Activated CD4-positive, alpha-beta T cell treated with anti-CD3 and anti-CD28 coated beads for 36 hours (primary cell): ENCODE measurements at regions not wholly inside any gene's neighbourhood (a gene's known extent, or its start where the extent isn't known, plus 50 kb on each side); places are given as distances from the start of the nearest gene placed in this dataset.
"Not testable (repeated sequence)": the region's sequence is repeated elsewhere in the genome, so short reads cannot be mapped to it uniquely, and the experiment has no call there.

Experiments used
- ATAC-seq: fragments of 200-7000 bp; cut with Tn5 transposase; one replicate; pipeline ENCODE4 v1.10.0; 2021; ENCODE audit warnings: mild to moderate bottlenecking, moderate library complexity
- CTCF ChIA-PET: fragments of 350-600 bp; sonication (Branson Sonifier 250); formaldehyde crosslinking; loops from one replicate; lab custom pipeline; 2021; ENCODE audit warnings: antibody characterized with exemption; lab: Charles Lee
- POLR2A ChIA-PET: fragments of 350-600 bp; sonication (Branson Sonifier 250); formaldehyde crosslinking; loops from one replicate; lab custom pipeline; 2021; ENCODE audit warnings: antibody characterized with exemption, inconsistent platforms; lab: Charles Lee
- DNase-seq: peaks from one replicate; pipeline ENCODE4 v3.0.0-alpha.2; 2020
- H3K27ac Mint-ChIP-seq: one replicate; pipeline ENCODE4 v1.8.0; 2021; ENCODE audit warnings: mixed read lengths
- H3K27me3 Mint-ChIP-seq: one replicate; pipeline ENCODE4 v1.8.0; 2021; ENCODE audit warnings: mixed read lengths
- H3K36me3 Mint-ChIP-seq: one replicate; pipeline ENCODE4 v1.8.0; 2021; ENCODE audit warnings: low read depth, mixed read lengths
- H3K4me1 Mint-ChIP-seq: one replicate; pipeline ENCODE4 v1.8.0; 2021; ENCODE audit warnings: mixed read lengths
- H3K4me3 Mint-ChIP-seq: one replicate; pipeline ENCODE4 v1.8.0; 2021; ENCODE audit warnings: mild to moderate bottlenecking, moderate library complexity, mixed read lengths
- H3K9me3 Mint-ChIP-seq: one replicate; pipeline ENCODE4 v1.8.0; 2021; ENCODE audit warnings: low read depth, mixed read lengths
- intact Hi-C, 2 experiments: fragments of 100-400 bp; cut with DNase I in 1 of 2; cut with micrococcal nuclease in 1 of 2; formaldehyde crosslinking; loops; one replicate each; pipeline versions ENCODE4 v1.14.2 to v1.15.1; 2022 to 2024; cut with DNase I, micrococcal nuclease

DNA sequence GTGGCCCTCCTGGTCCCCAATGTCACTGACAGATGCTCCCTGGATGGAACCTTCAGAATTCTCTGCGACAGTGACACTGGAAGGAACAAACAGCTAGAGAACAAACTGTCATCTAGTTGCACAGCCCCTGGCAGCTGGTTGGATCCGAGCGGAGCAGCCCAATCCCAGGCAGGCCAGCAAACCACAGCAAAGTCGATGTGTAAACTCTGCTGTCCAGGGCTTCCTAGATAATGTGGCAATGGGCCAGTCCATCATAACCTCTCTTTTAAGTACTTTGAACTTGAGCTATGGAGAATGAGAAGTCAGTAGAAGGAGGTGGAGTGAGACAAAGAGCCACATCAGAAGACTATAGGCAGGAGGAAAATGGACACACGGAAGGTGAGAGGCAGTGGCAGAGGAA, 323.0 kb downstream of the CBLN1 start:
- Mint-ChIP-seq H3K36me3 (no peaks in the 10 kb centered on the region), H3K4me3 (no peak overlapping the region), H3K27ac (no peak overlapping the region), H3K4me1 (no peaks in the 10 kb centered on the region), H3K9me3 (no peaks in the 10 kb centered on the region), H3K27me3 (no peaks in the 10 kb centered on the region)
- CTCF ChIA-PET, result no interaction called here
- no peak for ATAC-seq
- intact Hi-C loops, result no loop called here
- POLR2A ChIA-PET, result no interaction called here
- DNase-seq, result no peak

DNA sequence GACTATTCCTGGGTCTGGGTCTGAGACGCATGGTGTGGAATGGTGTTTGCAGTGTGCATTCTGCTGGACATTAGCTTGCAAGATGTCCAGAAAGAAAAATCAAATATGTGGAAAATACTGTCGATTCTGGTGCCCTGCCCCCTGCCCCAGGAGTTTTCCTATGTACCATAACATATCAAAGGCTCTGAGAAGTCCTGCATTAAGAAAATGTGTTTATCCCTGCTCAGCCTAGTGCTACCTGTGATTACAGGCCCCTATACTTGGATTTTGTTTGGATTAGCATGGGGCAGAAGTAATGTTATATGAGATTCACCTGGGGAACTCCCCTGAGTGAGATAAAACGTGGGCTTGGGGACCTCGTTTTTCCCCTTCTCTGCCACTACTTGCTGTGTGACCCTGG, 325.0 kb downstream of the CBLN1 start:
- Mint-ChIP-seq H3K27me3 (no peaks in the 10 kb centered on the region), H3K36me3 (no peaks in the 10 kb centered on the region), H3K4me3 (no peak overlapping the region), H3K4me1 (no peaks in the 10 kb centered on the region), H3K27ac (no peak overlapping the region), H3K9me3 (no peaks in the 10 kb centered on the region)
- POLR2A ChIA-PET, result no interaction called here
- CTCF ChIA-PET, result no interaction called here
- DNase-seq (no peak), ATAC-seq (no peak)
- intact Hi-C loops, result no loop called here

DNA sequence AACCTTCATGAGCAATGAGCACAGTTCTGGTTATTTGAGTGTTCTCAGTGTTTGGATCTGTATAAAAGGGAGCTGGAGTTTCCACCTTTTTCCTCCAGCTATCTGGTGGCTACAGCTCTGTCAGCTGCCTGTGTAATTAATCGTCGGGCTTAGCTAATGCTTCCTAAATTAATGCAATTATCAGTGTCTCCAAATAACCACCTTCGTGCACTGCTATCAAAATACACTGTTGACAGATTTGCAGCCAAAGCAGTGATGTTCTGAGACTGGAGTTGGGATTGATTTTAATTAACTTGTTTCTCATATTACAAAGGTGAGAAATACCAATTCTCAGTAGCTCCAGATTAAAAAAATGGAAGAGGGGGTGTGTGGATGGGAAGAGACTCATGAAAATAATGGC, 325.8 kb downstream of the CBLN1 start:
- H3K27ac Mint-ChIP-seq, result no peak overlapping the region
- H3K4me3 Mint-ChIP-seq, result no peak overlapping the region
- DNase-seq (no peak), ATAC-seq (no peak)
- no peaks in the 10 kb centered on the region for H3K4me1 Mint-ChIP-seq
- no peaks in the 10 kb centered on the region for H3K9me3 Mint-ChIP-seq
- H3K36me3 Mint-ChIP-seq, result no peaks in the 10 kb centered on the region
- no peaks in the 10 kb centered on the region for H3K27me3 Mint-ChIP-seq
- ChIA-PET POLR2A (no interaction called here), CTCF (interaction anchor here (1.0 kb wide), 1 partner anchor 9 kb away, joined by 4 read pairs; no protein-coding TSS in a partner anchor)
- intact Hi-C loops, result no loop called here

DNA sequence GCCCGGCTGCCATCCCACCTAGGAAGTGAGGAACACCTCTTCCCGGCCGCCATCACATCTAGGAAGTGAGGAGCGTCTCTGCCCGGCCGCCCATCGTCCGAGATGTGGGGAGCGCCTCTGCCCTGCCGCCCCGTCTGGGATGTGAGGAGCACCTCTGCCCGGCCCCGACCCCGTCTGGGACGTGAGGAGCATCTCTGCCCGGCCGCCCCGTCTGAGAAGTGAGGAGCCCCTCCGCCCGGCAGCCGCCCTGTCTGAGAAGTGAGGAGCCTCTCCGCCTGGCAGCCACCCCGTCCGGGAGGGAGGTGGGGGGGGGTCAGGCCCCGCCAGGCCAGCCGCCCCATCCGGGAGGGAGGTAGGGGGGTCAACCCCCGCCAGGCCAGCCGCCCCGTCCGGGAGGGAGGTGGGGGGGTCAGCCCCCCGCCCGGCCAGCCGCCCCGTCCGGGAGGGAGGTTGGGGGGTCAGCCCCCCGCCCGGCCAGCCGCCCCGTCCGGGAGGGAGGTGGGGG, 330.0 kb downstream of the CBLN1 start:
- DNase-seq, H3K27me3 Mint-ChIP-seq, H3K9me3 Mint-ChIP-seq, H3K27ac Mint-ChIP-seq, H3K4me1 Mint-ChIP-seq, H3K4me3 Mint-ChIP-seq, H3K36me3 Mint-ChIP-seq, CTCF ChIA-PET, POLR2A ChIA-PET, ATAC-seq, intact Hi-C loops: not testable (repeated sequence)

DNA sequence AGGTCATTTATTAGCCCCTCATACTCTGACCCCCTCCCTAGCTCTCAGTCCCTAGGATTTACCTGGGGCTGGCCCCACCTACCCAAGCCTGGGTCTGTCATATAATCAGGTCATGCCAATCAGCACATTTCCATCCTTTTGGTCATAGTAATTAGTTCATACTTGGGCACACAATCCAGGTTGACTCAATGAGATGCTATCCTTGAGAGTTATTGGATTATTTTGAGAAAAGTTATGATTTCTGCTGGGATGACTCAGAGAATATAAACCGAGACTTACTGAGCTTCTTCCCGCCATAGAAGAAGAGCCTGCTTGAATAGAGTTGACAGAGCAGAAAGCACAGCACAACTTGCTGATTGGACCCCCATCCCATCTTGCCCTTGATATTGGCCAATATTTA, 331.5 kb downstream of the CBLN1 start:
- ATAC-seq (no peak), DNase-seq (no peak)
- peaks cover 2% of the 10 kb centered on the region for H3K9me3 Mint-ChIP-seq
- H3K4me1 Mint-ChIP-seq, result no peaks in the 10 kb centered on the region
- H3K27ac Mint-ChIP-seq, result no peak overlapping the region
- no peaks in the 10 kb centered on the region for H3K36me3 Mint-ChIP-seq
- intact Hi-C loops, result no loop called here
- no peak overlapping the region for H3K4me3 Mint-ChIP-seq
- H3K27me3 Mint-ChIP-seq, result no peaks in the 10 kb centered on the region
- CTCF ChIA-PET, result no interaction called here
- POLR2A ChIA-PET, result no interaction called here

DNA sequence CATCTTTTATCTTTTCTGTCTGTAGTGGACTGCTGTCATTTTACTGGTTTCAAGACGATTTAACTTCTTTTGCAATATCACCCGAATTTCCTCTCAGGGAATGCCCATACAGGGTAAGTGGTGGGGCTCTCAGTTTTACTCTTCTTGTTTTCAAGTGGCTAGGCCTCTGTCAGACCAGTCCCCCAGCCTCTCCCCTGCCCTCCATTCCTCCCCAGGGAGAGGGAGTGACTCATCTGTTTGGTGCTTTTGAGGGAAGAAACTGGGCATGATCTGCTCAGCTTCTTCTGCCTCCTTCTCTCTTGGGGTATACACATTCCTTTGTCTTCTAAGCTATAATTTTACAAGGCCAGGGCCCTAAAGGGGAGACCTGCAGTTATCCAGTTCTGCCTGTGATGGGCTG, 332.0 kb downstream of the CBLN1 start:
- no peaks in the 10 kb centered on the region for H3K36me3 Mint-ChIP-seq
- no peak overlapping the region for H3K27ac Mint-ChIP-seq
- H3K4me1 Mint-ChIP-seq, result no peaks in the 10 kb centered on the region
- intact Hi-C loops, result no loop called here
- POLR2A ChIA-PET, result no interaction called here
- H3K27me3 Mint-ChIP-seq, result no peaks in the 10 kb centered on the region
- no peak for ATAC-seq
- CTCF ChIA-PET, result no interaction called here
- DNase-seq, result no peak
- H3K4me3 Mint-ChIP-seq, result no peak overlapping the region
- H3K9me3 Mint-ChIP-seq, result peaks cover 2% of the 10 kb centered on the region

DNA sequence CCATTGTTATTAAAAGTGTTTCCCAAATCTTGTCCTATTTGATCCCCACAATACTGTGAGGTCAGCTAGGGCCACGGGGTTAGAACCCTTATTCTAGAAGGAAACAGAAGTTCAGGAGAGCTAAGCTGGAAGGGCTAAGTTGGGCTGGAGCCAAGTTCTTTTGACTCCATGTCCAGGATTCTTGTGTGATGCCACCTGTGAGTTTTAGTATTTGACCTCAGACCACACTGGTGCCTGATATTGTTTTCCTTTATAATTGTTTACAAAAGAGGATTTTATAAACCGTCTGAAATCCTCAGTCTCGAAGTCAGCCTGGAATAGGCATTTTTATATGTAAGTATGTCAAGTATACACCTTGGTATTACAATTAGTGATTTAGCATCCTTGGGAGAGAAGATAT, 332.7 kb downstream of the CBLN1 start:
- Mint-ChIP-seq H3K27me3 (no peaks in the 10 kb centered on the region), H3K36me3 (no peaks in the 10 kb centered on the region), H3K27ac (no peak overlapping the region), H3K9me3 (peaks cover 2% of the 10 kb centered on the region), H3K4me3 (no peak overlapping the region), H3K4me1 (no peaks in the 10 kb centered on the region)
- intact Hi-C loops, result no loop called here
- ChIA-PET POLR2A (no interaction called here), CTCF (no interaction called here)
- DNase-seq (no peak), ATAC-seq (no peak)

DNA sequence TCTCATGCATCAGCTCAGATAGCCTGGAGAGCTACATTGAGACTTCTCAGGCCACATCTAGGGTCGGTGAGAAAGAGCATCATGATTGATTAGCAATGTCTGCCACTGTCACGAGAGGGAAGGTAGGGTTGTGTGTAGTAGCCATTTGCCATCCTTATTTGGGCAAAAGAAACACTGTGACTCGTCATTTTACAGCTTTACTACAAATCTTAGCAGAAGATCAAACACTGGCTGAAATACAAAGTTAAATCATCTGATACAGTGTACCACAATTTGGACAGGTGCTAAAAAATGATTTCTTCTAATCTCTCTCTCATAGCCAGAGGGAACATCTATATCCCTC, 334.3 kb downstream of the CBLN1 start:
- Mint-ChIP-seq H3K4me1 (no peaks in the 10 kb centered on the region), H3K27ac (no peak overlapping the region), H3K27me3 (no peaks in the 10 kb centered on the region), H3K4me3 (no peak overlapping the region), H3K36me3 (no peaks in the 10 kb centered on the region), H3K9me3 (peaks cover 2% of the 10 kb centered on the region)
- ATAC-seq, result no peak
- ChIA-PET POLR2A (interaction anchor here (0.6 kb wide), 1 partner anchor 352 kb away, joined by 3 read pairs; no protein-coding TSS in a partner anchor), CTCF (interaction anchor here (1.2 kb wide), 1 partner anchor 8 kb away, joined by 4 read pairs; no protein-coding TSS in a partner anchor)
- intact Hi-C loops, result no loop called here
- DNase-seq, result no peak

DNA sequence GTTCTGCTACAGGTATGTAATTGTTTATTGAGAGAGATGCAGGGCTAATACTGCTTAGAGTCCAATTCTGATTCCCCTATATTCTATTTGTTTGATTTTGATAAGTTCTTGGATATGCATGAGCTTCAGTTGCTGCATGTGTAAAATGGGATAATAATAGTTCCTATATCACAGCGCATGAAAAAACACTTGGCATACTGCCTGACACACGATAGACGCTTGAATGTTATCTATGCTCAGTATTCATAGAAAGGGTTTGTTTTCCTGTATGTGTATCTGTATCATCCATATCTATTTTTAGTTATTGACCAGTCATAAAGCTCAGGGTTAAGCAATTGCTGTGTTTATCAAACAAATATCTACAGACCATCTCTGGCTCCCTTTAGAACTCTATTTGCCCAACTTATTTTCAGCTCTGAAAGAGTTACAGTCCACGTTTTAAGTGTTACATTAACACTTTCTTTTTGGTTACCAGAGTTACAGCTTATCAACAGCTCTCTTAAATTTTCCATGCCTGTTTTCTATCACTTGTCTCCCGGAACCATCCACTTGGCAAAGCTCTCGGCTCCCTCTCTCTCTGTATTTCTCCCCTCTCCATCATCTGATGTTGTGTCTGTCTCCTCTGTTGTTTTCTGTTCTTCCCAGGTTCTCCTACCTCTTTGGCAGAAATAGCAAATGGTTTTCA, 334.8 kb downstream of the CBLN1 start:
- H3K27ac Mint-ChIP-seq, result no peak overlapping the region
- no peak for ATAC-seq
- H3K36me3 Mint-ChIP-seq, result no peaks in the 10 kb centered on the region
- ChIA-PET POLR2A (interaction anchor here (0.6 kb wide), 1 partner anchor 353 kb away, joined by 3 read pairs; no protein-coding TSS in a partner anchor), CTCF (interaction anchor here (1.2 kb wide), 1 partner anchor 8 kb away, joined by 4 read pairs; no protein-coding TSS in a partner anchor)
- no peak for DNase-seq
- H3K4me3 Mint-ChIP-seq, result no peak overlapping the region
- H3K4me1 Mint-ChIP-seq, result no peaks in the 10 kb centered on the region
- H3K9me3 Mint-ChIP-seq, result peaks cover 2% of the 10 kb centered on the region
- intact Hi-C loops, result no loop called here
- no peaks in the 10 kb centered on the region for H3K27me3 Mint-ChIP-seq

DNA sequence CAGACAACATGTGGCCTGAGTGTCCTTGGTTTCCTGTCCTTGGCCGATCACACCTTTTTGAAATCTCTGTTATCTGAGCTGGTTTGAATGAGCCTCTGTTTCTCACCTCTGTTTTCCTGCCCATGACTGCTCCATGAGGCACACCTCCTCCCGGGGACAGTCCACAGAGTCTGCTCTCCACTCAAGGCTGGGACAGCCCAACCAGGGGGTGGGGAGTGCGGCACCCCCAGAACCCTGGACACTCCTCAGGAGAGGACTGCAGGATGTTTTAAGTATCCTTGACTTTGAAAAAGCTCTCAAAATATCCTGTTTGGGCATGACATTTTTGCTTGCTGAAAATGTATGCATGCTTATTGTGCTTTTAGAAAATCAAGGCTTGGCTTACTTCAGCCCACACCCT, 333.0 kb upstream of the N4BP1 start:
- DNase-seq (no peak), ATAC-seq (no peak)
- Mint-ChIP-seq H3K36me3 (no peaks in the 10 kb centered on the region), H3K4me1 (no peaks in the 10 kb centered on the region), H3K27me3 (no peaks in the 10 kb centered on the region), H3K9me3 (no peaks in the 10 kb centered on the region), H3K4me3 (no peak overlapping the region), H3K27ac (no peak overlapping the region)
- CTCF ChIA-PET, result no interaction called here
- intact Hi-C loops, result no loop called here
- POLR2A ChIA-PET, result no interaction called here

DNA sequence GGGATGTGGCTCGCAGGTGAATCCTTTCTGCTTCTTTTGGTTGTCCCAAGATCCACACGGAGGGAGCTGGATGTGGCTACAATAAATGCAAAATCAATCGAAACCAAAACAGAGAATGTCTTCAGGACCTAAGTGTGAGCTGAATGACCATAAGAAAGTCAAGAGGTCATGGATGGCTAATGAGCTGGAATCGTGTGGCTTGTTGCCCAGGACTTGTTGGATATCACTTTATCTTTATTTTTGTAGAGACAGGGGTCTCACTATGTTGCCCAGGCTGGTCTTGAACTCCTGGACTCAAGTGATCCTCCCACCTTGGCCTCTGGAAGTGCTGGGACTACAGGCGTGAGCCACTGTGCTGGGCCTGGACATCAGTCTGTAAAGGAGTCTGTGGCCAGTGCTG, 326.8 kb upstream of the N4BP1 start:
- no peak for ATAC-seq
- Mint-ChIP-seq H3K27ac (no peak overlapping the region), H3K4me1 (no peaks in the 10 kb centered on the region), H3K9me3 (no peaks in the 10 kb centered on the region), H3K36me3 (no peaks in the 10 kb centered on the region), H3K27me3 (no peaks in the 10 kb centered on the region), H3K4me3 (no peak overlapping the region)
- DNase-seq, result no peak
- ChIA-PET POLR2A (no interaction called here), CTCF (interaction anchor here (0.7 kb wide), 1 partner anchor 13 kb away, joined by 3 read pairs; no protein-coding TSS in a partner anchor)
- intact Hi-C loops, result no loop called here

DNA sequence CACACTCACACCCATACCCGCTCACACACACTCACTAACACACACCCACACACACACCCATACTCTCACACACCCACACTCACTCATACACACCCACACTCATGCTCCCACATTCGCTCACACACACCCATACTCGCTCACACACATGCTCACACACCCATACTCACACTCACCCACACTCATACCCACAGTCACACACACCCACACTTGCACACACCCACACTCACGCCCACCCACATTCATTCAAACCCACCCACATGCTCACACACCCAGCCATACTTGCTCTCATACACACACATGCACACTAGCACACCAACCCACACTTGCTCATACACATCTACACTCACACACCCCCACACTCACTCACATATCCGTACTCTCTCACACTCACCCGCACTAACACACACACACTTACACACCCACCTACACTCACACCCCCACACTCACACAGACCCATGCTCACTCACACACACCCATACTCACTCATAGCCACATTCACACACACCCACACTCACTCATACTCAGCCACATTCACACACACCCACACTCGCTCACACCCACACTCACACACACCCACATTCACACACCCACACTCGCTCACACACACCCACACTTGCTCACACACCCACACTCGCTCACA, 322.4 kb upstream of the N4BP1 start:
- Mint-ChIP-seq H3K27ac (no peak overlapping the region), H3K9me3 (no peaks in the 10 kb centered on the region), H3K4me1 (no peaks in the 10 kb centered on the region), H3K27me3 (no peaks in the 10 kb centered on the region), H3K4me3 (no peak overlapping the region), H3K36me3 (no peaks in the 10 kb centered on the region)
- DNase-seq, result no peak
- ChIA-PET POLR2A (no interaction called here), CTCF (no interaction called here)
- ATAC-seq, result no peak
- intact Hi-C loops, result no loop called here
